B cell (primary cell): ENCODE measurements at regions not wholly inside any gene's neighbourhood (a gene's known extent, or its start where the extent isn't known, plus 50 kb on each side); places are given as distances from the start of the nearest gene placed in this dataset.

Experiments
- EZH2 ChIP-seq: IDR thresholded peaks from 2 replicates; pipeline ENCODE4 v1.6.1; 2012; ENCODE audit warnings: borderline replicate concordance, low read depth, mild to moderate bottlenecking, moderate library complexity, low read length; ENCODE audit not compliant: insufficient read depth, poor library complexity, severe bottlenecking
- TF ChIP-seq, protein P1 (sequence below): fragments of 200-600 bp; IDR thresholded peaks from one replicate; pipeline ENCODE4 v1.8.0; 2022; ENCODE audit warnings: antibody characterized with exemption, mild to moderate bottlenecking

DNA sequence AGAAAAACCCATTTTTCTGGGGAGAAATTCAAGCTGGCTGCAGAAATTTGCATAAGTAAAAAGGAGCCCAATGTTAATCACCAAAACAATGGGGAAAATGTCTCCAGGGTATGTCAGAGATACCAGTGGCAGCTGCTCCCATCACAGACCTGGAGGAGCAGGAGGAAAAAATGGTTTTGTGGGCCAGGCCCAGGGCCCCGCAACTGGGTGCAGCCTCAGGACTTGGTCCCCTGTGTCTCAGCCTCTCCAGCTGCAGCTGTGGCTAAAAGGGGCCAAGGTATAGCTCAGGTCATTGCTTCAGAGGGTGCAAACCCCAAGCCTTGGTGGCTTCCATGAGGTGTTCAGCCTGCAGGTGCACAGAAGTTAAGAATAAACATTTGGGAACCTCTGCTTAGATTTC, 536.4 kb upstream of the FRG1 start:
- TF ChIP-seq, protein P1, sequence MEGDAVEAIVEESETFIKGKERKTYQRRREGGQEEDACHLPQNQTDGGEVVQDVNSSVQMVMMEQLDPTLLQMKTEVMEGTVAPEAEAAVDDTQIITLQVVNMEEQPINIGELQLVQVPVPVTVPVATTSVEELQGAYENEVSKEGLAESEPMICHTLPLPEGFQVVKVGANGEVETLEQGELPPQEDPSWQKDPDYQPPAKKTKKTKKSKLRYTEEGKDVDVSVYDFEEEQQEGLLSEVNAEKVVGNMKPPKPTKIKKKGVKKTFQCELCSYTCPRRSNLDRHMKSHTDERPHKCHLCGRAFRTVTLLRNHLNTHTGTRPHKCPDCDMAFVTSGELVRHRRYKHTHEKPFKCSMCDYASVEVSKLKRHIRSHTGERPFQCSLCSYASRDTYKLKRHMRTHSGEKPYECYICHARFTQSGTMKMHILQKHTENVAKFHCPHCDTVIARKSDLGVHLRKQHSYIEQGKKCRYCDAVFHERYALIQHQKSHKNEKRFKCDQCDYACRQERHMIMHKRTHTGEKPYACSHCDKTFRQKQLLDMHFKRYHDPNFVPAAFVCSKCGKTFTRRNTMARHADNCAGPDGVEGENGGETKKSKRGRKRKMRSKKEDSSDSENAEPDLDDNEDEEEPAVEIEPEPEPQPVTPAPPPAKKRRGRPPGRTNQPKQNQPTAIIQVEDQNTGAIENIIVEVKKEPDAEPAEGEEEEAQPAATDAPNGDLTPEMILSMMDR = no peak
- no peak for TF ChIP-seq EZH2
